GM19455 (cell line): ENCODE measurements at regions not wholly inside any gene's neighbourhood (a gene's known extent, or its start where the extent isn't known, plus 50 kb on each side); places are given as distances from the start of the nearest gene placed in this dataset.
"Not testable (repeated sequence)": the region's sequence is repeated elsewhere in the genome, so short reads cannot be mapped to it uniquely, and the experiment has no call there.

Experiments
- ATAC-seq: cut with Tn5 transposase; IDR thresholded peaks from one replicate; pipeline ENCODE4 v1.9.1; 2021; ENCODE audit not compliant: unreplicated experiment

DNA sequence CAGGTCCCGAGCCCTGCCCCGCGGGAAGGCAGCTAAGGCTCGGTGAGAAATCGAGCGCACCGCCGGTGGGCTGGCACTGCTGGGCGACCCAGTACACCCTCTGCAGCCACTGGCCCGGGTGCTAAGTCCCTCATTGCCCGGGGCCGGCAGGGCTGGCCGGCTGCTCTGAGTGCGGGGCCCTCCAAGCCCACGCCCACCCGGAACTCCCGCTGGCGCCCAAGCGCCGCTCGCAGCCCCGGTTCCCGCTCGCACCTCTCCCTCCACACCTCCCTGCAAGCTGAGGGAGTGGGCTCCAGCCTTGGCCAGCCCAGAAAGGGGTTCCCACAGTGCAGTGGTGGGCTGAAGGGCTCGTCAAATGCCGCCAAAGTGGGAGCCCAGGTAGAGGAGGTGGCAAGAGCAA is 63.2 kb upstream of the IER3 start:
- ATAC-seq: not testable (repeated sequence)

DNA sequence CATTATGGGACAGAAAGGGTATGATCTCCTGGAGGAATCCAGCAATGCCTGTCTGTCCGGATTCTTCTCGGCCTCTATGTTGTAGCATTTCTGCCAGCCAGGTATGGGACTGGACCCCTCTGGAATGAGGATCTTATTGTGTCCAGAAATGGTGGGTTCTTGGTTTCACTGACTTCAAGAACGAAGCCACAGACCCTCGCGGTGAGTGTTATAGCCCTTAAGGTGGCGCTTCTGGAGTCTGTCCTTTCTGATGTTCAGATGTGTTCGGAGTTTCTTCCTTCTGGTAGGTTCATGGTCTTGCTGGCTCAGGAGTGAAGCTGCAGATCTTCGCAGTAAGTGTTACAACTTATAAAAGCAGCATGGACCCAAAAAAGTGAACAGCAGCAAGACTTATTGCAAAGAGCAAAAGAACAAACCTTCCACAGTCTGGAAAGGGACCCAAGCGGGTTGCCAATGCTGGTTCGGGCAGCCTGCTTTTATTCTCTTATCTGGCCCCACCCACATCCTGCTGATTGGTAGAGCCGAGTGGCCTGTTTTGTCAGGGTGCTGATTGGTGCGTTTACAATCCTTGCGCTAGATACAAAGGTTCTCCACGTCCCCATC is 62.3 kb upstream of the IER3 start:
- no peak for ATAC-seq

DNA sequence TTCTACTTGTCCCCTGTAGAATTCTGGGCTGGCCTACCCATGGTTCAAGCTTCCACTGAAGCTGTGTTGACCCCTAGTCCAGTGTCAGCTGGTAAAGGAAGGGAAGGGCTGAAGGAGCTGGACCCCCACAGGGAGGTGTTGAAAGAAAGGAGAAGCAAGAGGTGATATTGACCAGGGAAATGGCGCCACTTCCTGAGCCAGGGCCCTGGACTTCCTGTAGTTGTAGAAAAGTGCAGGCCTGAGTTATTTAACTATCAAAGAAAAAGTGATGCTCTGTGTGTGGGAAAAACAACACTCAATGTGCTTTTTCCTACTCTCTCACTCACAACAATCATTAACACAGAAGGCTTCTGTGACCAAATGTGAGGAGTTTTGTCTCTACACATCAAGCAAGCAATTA is 60.0 kb upstream of the IER3 start:
- ATAC-seq: no peak

DNA sequence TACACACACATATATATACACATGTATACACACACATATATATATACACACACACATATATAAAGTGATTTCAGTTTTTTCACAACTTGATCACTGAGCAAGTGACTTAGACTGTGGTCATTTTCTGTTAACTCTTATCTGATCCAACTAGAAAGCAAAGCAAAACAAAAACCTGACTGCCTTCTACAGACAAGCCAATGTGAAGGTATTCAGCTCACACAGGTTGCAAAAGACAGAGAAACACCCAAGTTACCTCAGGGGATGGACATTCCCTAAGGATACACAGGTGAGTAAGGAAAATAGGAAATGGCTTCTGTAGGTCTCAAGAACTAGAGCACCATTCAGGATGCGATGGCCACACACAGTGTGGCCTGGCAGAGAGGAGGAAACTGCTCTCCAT is 58.4 kb upstream of the IER3 start:
- ATAC-seq: no peak

DNA sequence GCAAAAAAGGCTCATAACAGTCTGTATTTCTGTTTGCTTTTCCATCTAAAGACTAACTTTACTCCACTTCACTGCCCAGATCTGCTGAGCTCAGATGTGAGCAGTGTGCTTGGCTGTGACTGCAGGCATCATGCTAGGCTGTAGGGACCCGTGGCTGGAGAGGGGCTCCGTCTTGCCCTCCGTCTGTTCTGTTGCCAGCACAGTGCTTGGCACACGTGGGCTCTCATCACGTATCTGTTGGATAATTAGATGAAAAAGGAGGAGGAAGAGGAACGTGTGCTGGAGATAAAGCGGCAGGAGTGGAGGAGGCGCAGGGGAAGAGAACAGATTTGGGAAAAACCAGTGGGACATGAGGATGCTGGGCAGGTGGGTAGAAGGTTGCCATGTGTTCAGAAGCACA is 57.6 kb upstream of the IER3 start:
- no peak for ATAC-seq

DNA sequence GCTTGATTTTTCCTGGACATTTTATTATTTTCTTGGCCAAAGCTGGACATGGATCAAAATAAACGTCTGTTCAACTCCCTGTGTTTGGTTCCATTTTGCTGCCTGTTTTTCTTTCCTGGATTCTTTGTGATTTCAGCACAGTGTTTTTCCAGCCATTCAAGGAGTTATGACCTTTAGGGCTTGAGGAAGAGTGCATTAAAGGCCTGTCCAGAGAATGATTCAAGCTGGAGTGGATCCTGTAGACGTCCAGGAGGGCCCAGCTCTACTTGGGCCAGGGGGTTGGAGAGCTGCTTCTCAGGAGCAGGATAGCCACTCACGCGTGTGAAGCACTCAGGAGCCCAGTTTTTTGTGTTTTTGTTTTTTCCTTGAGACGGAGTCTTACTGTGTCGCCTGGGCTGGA is 56.5 kb upstream of the IER3 start:
- ATAC-seq: no peak

DNA sequence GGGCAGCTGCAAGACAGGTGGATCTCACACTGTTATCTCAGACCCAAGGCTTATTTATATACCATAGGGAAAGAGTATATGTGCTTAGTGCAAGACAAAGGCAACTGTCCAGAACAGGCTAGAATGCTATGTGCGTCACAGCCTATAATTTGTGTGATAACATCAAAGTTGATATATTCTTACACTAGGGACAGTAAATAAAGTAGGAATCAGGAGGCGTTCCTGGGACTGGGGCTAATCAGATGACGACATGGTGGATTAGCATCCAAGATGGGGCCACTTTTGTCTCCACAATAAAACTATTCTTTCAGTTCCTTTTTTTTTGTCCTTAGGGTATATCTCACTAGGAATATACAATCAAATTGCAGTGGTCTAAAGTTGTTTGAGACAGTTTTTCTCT is 54.9 kb upstream of the IER3 start:
- no peak for ATAC-seq

DNA sequence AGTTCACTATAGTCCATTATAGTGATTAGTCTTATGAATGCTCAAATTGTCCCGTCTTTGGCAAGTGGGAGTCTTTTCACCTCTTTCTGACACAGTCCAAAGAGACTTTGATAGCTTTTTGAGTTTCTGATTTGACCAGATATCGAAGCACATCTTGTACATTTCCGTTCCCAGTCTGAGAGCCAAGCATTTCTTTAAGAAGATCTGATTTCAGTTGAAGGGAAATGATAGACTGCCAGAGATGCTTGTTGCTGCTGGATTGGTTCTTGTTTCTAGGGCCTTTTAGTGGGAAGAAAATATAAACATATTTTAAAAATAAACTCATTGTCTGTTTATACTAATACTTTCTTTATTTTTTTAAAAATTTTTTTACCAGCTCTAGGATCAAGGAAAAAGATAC is 54.1 kb upstream of the IER3 start:
- no peak for ATAC-seq

DNA sequence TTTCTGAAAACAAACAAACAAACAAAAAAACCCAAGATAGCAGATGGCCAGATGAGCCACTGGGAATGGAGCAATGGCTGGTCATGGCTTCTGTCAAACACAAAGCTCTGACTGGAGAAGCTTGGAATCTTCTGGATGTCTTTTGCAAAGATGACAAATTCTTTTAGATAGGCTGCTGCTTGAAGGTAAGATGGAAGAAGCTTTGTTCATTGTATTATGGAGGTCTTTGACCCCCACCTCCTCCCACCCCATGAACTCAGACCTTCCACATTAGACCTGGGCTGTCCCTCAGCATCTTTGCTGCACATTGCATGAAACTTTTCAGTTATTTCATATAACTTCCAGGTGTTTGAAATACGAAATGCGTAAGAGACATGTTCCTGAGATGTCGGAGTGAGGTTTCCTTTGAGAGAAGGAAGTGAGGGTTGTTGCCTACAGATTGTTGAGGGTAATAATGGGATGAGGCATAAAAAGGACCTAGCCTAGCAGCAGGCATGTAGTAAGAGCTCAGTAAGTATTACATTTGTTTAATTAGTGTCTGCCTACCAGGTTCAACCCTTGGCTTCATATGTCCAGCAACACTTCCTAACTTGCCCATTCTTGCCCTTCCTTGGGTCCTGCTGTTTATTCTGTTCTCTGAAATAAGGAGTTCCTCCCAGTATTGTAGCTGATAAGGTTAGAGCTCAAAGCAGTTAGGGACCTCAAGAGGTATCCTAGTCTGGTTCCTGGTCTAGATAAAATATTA is 51.4 kb upstream of the IER3 start:
- ATAC-seq: no peak
